ENCODE measurements at regions not wholly inside any gene's neighbourhood (a gene's known extent, or its start where the extent isn't known, plus 50 kb on each side); places are given as distances from the start of the nearest gene placed in this dataset.
A peak's percentile ranks its signal among the peaks of the same experiment; 100 is the strongest.

GRCh38 chr2:45184606-45185005 lies 175.4 kb upstream of the SIX2 start:
- no peak for DNase-seq
- intact Hi-C loops (cut with DNase I): no loop called here

- DNase-seq: no peak
- intact Hi-C loops (cut with DNase I): no loop called here
Observed at GRCh38 chr2:45182667-45183295, 173.5 kb upstream of the SIX2 start.

GRCh38 chr2:45180779-45181178 lies 171.5 kb upstream of the SIX2 start:
- no peak for DNase-seq
- intact Hi-C loops (cut with DNase I): no loop called here

- intact Hi-C loops (cut with DNase I): no loop called here
- DNase-seq: no peak
Observed at GRCh38 chr2:45180033-45180746, 170.9 kb upstream of the SIX2 start.

- intact Hi-C loops (cut with DNase I): no loop called here
- no peak for DNase-seq
Observed at GRCh38 chr2:45178854-45179253, 169.6 kb upstream of the SIX2 start.

- intact Hi-C loops (cut with DNase I): no loop called here
- no peak for DNase-seq
Observed at GRCh38 chr2:45178359-45178758, 169.1 kb upstream of the SIX2 start.

GRCh38 chr2:45177870-45178269 lies 168.6 kb upstream of the SIX2 start:
- no peak for DNase-seq
- intact Hi-C loops (cut with DNase I): no loop called here

GRCh38 chr2:45176390-45176789 lies 167.1 kb upstream of the SIX2 start:
- DNase-seq: no peak
- intact Hi-C loops (cut with DNase I): no loop called here

- no peak for DNase-seq
- intact Hi-C loops (cut with DNase I): no loop called here
Observed at GRCh38 chr2:45173513-45173912, 164.3 kb upstream of the SIX2 start.

- DNase-seq: no peak
- intact Hi-C loops (cut with DNase I): no loop called here
Observed at GRCh38 chr2:45172760-45173392, 163.6 kb upstream of the SIX2 start.

- DNase-seq: no peak
- intact Hi-C loops (cut with DNase I): no loop called here
Observed at GRCh38 chr2:45172142-45172541, 162.9 kb upstream of the SIX2 start.

- DNase-seq: no peak
- intact Hi-C loops (cut with DNase I): no loop called here
Observed at GRCh38 chr2:45171136-45171501, 161.9 kb upstream of the SIX2 start.

GRCh38 chr2:45170191-45171135 lies 161.2 kb upstream of the SIX2 start:
- intact Hi-C loops (cut with DNase I): no loop called here

GRCh38 chr2:45169339-45170190 lies 160.3 kb upstream of the SIX2 start:
- DNase-seq: peak in 1 of 10 donors; percentile 81
- intact Hi-C loops (cut with DNase I): no loop called here

More at GRCh38 chr2:45170191-45171135, 161.2 kb upstream of the SIX2 start:
- no peak for DNase-seq

- intact Hi-C loops (cut with DNase I): no loop called here
- DNase-seq: peak in 1 of 10 donors; percentile 56
Observed at GRCh38 chr2:45168711-45169338, 159.6 kb upstream of the SIX2 start.

GRCh38 chr2:45167920-45168629 lies 158.8 kb upstream of the SIX2 start:
- DNase-seq: no peak
- intact Hi-C loops (cut with DNase I): no loop called here

- intact Hi-C loops (cut with DNase I): no loop called here
- DNase-seq: no peak
Observed at GRCh38 chr2:45166229-45166890, 157.1 kb upstream of the SIX2 start.

- DNase-seq: no peak
- intact Hi-C loops (cut with DNase I): no loop called here
Observed at GRCh38 chr2:45162711-45163110, 153.5 kb upstream of the SIX2 start.

All from posterior cingulate gyrus (tissue), 11 donors.